ENCODE measurements at regions not wholly inside any gene's neighbourhood (a gene's known extent, or its start where the extent isn't known, plus 50 kb on each side); places are given as distances from the start of the nearest gene placed in this dataset.

DNA sequence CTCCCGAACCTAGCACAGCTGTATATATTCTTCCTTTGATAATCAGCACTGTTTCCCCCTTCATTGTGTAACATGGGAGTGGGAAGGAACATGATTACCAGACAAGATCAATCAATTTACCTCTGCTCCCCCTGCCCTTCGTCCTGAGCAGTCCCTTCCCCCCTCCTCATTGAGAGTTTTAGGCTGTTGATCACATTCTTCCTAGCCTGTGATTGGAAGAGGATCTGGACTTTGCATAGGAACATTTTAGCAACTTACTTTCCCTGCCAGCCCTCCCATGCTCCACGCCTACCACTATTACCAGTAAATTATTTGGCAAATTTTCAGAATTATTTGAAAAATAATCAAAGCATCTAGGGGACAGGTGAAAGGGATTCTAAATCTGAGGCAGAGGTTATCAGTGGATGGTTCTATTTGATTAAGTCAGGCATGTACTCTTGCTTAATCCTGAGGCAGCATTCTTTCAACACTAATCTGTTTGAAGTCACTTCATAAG is 62.7 kb upstream of the ABCD3 start (continued):
- peak; percentile 68 for TF ChIP-seq ARID5B (CRISPR knock-in tag; IDR thresholded peaks at IDR 0.05)
- TF ChIP-seq NFE2 (CRISPR knock-in tag; IDR thresholded peaks at IDR 0.05) = no peak
- TF ChIP-seq FOXA3 (CRISPR knock-in tag; IDR thresholded peaks at IDR 0.05) = peak; percentile 13; the same call in 1 of the 2 replicates
- TF ChIP-seq TFAP4 (IDR thresholded peaks at IDR 0.05; ENCODE audit: borderline replicate concordance, low read depth) = 0 out of 2 replicates have a peak, but pooled peaks have one; percentile 8
- TF ChIP-seq SOX13 (IDR thresholded peaks at IDR 0.05) = no peak
- TF ChIP-seq SOX13 (CRISPR knock-in tag; conservative IDR thresholded peaks at IDR 0.05 in 1 of 2, IDR thresholded peaks at IDR 0.05 in 1 of 2) = peak in 1 of 2 experiments; percentile 26; a peak in 1 of 4 replicates
- peak; percentile 46; the same call in 1 of the 2 replicates for TF ChIP-seq SALL1 (CRISPR knock-in tag; IDR thresholded peaks at IDR 0.05)
- peak; percentile 42 to 50; a peak in 3 of 4 replicates for TF ChIP-seq MAFK (conservative IDR thresholded peaks at IDR 0.05 in 1 of 2, IDR thresholded peaks at IDR 0.05 in 1 of 2; ENCODE audit: low read length in 2 of 2)
- no peak for TF ChIP-seq MEIS2 (CRISPR knock-in tag; IDR thresholded peaks at IDR 0.05)
- TF ChIP-seq GATA4 (IDR thresholded peaks at IDR 0.05; ENCODE audit: borderline replicate concordance, low read depth) = 0 out of 2 replicates have a peak, but pooled peaks have one; percentile 38
- TF ChIP-seq ZBTB34 (CRISPR knock-in tag; IDR thresholded peaks at IDR 0.05) = 0 out of 2 replicates have a peak, but pooled peaks have one; percentile 34
- TF ChIP-seq ASH2L (IDR thresholded peaks at IDR 0.05; ENCODE audit: insufficient read length, low read depth, low read length) = peak; percentile 50
- TF ChIP-seq TCF7 (IDR thresholded peaks at IDR 0.05; ENCODE audit: low read depth) = peak; percentile 47; the same call in 1 of the 2 replicates
- TF ChIP-seq ZNF281 (CRISPR knock-in tag; IDR thresholded peaks at IDR 0.05; ENCODE audit: borderline replicate concordance) = peak; percentile 60; the same call in 1 of the 2 replicates
- peak; percentile 42; the same call in 1 of the 2 replicates for TF ChIP-seq NFIC (IDR thresholded peaks at IDR 0.05; ENCODE audit: low read length)

Data from HepG2 (cell line).